ENCODE measurements at regions not wholly inside any gene's neighbourhood (a gene's known extent, or its start where the extent isn't known, plus 50 kb on each side); places are given as distances from the start of the nearest gene placed in this dataset.

DNA sequence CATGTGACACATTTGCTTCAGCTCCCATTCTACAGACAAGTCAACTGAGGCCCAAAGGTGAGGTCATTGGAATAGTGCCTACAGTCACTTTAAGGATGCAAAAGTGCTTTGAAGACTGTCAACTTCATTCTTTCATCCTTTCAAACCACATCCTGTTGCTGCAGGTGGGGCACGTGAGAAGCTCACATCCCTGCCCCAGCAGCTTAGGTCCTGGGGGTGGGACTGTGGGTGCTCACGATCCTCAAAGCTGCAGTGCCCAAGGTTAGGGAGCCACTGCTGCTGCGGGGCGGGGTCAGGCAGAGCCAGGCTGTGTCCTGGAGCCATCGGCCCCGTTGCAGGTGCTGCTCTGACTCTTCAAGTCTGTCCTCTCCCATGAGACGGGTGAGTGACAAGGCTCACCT is 57.9 kb upstream of the IER5L start:
- RAD21 ChIA-PET (ENCODE audit: low non-redundant PET in 1 of 2, low total read pairs in 2 of 2, uncharacterized antibody in 2 of 2, unreplicated experiment in 2 of 2): no interaction called here
- H3K27me3 ChIP-seq (ENCODE audit: insufficient read depth, low read length): no peaks in the 10 kb centered on the region
- intact Hi-C loops (cut with micrococcal nuclease): no loop called here
- no peak overlapping the region for H3K27ac ChIP-seq (ENCODE audit: low read depth, low read length)
- no peaks in the 10 kb centered on the region for H3K9me2 ChIP-seq (ENCODE audit: insufficient read depth)
- CTCF ChIA-PET: no interaction called here
- H3K79me2 ChIP-seq (ENCODE audit: insufficient read depth, low read length): no peaks in the 10 kb centered on the region
- no peak overlapping the region for H3K9ac ChIP-seq (ENCODE audit: low read length)
- POLR2A ChIA-PET: no interaction called here
- no peak overlapping the region for H3K4me2 ChIP-seq (ENCODE audit: low read length)
- H3K9me3 ChIP-seq (ENCODE audit: control insufficient read depth in 1 of 2, insufficient read depth in 1 of 2, low read depth in 1 of 2, low read length in 2 of 2): no peaks in the 10 kb centered on the region
- ATAC-seq: no peak; the same call in none of the 2 replicates
- DNase-seq (ENCODE audit: low read depth, low spot score): no peak
- TF ChIP-seq JUND (IDR thresholded peaks at IDR 0.05) (no peak), TCF7L2 (IDR thresholded peaks at IDR 0.05; ENCODE audit: borderline replicate concordance, extremely low read depth, insufficient read depth, insufficient read length) (no peak), ZNF274 (IDR thresholded peaks at IDR 0.05; ENCODE audit: low read depth, low read length) (no peak), SP1 (IDR thresholded peaks at IDR 0.05; ENCODE audit: low read depth) (no peak), FOSL1 (IDR thresholded peaks at IDR 0.05; ENCODE audit: low read depth) (no peak), EZH2 (IDR thresholded peaks at IDR 0.05) (no peak), YY1 (IDR thresholded peaks at IDR 0.05; ENCODE audit: extremely low read depth, insufficient replicate concordance, low read depth, low read length) (no peak), ZFX (IDR thresholded peaks at IDR 0.05) (no peak), SIN3A (IDR thresholded peaks at IDR 0.05; ENCODE audit: low read depth) (no peak), EZH2phosphoT487 (IDR thresholded peaks at IDR 0.05; ENCODE audit: borderline replicate concordance) (no peak), CEBPB (IDR thresholded peaks at IDR 0.05; ENCODE audit: low read depth) (no peak), POLR2A (IDR thresholded peaks at IDR 0.05; ENCODE audit: borderline replicate concordance, extremely low read depth, insufficient read depth, insufficient read length) (no peak), POLR2AphosphoS5 (IDR thresholded peaks at IDR 0.05; ENCODE audit: low read depth, low read length) (no peak), ELF1 (IDR thresholded peaks at IDR 0.05; ENCODE audit: borderline replicate concordance, low read depth) (no peak), EGR1 (IDR thresholded peaks at IDR 0.05; ENCODE audit: low read depth) (no peak), CBX3 (IDR thresholded peaks at IDR 0.05; ENCODE audit: low read depth) (no peak)
- TF ChIP-seq, protein P1, sequence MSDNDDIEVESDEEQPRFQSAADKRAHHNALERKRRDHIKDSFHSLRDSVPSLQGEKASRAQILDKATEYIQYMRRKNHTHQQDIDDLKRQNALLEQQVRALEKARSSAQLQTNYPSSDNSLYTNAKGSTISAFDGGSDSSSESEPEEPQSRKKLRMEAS (IDR thresholded peaks at IDR 0.05): no peak
- TF ChIP-seq, protein P2, sequence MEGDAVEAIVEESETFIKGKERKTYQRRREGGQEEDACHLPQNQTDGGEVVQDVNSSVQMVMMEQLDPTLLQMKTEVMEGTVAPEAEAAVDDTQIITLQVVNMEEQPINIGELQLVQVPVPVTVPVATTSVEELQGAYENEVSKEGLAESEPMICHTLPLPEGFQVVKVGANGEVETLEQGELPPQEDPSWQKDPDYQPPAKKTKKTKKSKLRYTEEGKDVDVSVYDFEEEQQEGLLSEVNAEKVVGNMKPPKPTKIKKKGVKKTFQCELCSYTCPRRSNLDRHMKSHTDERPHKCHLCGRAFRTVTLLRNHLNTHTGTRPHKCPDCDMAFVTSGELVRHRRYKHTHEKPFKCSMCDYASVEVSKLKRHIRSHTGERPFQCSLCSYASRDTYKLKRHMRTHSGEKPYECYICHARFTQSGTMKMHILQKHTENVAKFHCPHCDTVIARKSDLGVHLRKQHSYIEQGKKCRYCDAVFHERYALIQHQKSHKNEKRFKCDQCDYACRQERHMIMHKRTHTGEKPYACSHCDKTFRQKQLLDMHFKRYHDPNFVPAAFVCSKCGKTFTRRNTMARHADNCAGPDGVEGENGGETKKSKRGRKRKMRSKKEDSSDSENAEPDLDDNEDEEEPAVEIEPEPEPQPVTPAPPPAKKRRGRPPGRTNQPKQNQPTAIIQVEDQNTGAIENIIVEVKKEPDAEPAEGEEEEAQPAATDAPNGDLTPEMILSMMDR (IDR thresholded peaks at IDR 0.05 in 2 of 3, conservative IDR thresholded peaks at IDR 0.05 in 1 of 3; ENCODE audit: borderline replicate concordance in 1 of 3, insufficient read depth in 1 of 3, low read depth in 2 of 3, low read length in 2 of 3): no peak
- TF ChIP-seq, protein P3, sequence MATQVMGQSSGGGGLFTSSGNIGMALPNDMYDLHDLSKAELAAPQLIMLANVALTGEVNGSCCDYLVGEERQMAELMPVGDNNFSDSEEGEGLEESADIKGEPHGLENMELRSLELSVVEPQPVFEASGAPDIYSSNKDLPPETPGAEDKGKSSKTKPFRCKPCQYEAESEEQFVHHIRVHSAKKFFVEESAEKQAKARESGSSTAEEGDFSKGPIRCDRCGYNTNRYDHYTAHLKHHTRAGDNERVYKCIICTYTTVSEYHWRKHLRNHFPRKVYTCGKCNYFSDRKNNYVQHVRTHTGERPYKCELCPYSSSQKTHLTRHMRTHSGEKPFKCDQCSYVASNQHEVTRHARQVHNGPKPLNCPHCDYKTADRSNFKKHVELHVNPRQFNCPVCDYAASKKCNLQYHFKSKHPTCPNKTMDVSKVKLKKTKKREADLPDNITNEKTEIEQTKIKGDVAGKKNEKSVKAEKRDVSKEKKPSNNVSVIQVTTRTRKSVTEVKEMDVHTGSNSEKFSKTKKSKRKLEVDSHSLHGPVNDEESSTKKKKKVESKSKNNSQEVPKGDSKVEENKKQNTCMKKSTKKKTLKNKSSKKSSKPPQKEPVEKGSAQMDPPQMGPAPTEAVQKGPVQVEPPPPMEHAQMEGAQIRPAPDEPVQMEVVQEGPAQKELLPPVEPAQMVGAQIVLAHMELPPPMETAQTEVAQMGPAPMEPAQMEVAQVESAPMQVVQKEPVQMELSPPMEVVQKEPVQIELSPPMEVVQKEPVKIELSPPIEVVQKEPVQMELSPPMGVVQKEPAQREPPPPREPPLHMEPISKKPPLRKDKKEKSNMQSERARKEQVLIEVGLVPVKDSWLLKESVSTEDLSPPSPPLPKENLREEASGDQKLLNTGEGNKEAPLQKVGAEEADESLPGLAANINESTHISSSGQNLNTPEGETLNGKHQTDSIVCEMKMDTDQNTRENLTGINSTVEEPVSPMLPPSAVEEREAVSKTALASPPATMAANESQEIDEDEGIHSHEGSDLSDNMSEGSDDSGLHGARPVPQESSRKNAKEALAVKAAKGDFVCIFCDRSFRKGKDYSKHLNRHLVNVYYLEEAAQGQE (IDR thresholded peaks at IDR 0.05; ENCODE audit: low read depth): no peak
- TF ChIP-seq, protein P4, sequence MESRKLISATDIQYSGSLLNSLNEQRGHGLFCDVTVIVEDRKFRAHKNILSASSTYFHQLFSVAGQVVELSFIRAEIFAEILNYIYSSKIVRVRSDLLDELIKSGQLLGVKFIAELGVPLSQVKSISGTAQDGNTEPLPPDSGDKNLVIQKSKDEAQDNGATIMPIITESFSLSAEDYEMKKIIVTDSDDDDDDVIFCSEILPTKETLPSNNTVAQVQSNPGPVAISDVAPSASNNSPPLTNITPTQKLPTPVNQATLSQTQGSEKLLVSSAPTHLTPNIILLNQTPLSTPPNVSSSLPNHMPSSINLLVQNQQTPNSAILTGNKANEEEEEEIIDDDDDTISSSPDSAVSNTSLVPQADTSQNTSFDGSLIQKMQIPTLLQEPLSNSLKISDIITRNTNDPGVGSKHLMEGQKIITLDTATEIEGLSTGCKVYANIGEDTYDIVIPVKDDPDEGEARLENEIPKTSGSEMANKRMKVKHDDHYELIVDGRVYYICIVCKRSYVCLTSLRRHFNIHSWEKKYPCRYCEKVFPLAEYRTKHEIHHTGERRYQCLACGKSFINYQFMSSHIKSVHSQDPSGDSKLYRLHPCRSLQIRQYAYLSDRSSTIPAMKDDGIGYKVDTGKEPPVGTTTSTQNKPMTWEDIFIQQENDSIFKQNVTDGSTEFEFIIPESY (IDR thresholded peaks at IDR 0.05; ENCODE audit: extremely low read depth, insufficient replicate concordance, low read length): no peak
- H3K4me3 ChIP-seq (replicated peaks in 1 of 2; ENCODE audit: low read depth in 1 of 2, low read length in 2 of 2): no peak overlapping the region
- peaks cover 8 to 21% of the 10 kb centered on the region in 2 experiments for H3K4me1 ChIP-seq (ENCODE audit: control insufficient read depth in 1 of 2, insufficient read depth in 2 of 2, low read length in 2 of 2)
- H3K36me3 ChIP-seq (ENCODE audit: control insufficient read depth in 1 of 2, insufficient read depth in 2 of 2, low read length in 2 of 2): no peaks in the 10 kb centered on the region
- BruUV-seq (replicated peaks): no TSS peak
- no peak overlapping the region for H2AFZ ChIP-seq (ENCODE audit: low read depth, low read length, poor library complexity, severe bottlenecking)
- H4K20me1 ChIP-seq (ENCODE audit: insufficient read depth): no peaks in the 10 kb centered on the region
